HG03139 (cell line): ENCODE measurements at regions not wholly inside any gene's neighbourhood (a gene's known extent, or its start where the extent isn't known, plus 50 kb on each side); places are given as distances from the start of the nearest gene placed in this dataset.
"Not testable (repeated sequence)": the region's sequence is repeated elsewhere in the genome, so short reads cannot be mapped to it uniquely, and the experiment has no call there.

Source experiments
- ATAC-seq: cut with Tn5 transposase; IDR thresholded peaks from one replicate; pipeline ENCODE4 v1.9.1; 2021; ENCODE audit not compliant: unreplicated experiment

DNA sequence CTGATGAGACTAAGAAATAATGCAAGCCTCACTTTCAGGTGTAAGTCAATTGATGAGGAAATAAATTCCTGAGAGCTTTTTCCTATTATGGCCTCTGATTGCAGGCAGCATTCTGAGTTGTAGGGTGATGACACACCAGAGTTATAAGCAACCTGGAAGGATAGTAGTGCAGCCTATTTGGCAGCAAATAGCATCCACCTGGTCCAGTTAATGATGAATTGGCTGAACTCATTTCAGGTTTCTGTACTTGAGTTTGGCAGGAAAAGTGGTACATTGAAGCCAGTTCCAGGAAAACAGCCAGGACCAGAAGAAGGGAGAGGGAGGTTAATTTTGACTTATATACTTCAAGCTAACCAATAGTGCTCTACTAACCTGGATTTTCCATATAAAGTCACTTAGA, 316.8 kb downstream of the NAF1 start:
- ATAC-seq: no peak

DNA sequence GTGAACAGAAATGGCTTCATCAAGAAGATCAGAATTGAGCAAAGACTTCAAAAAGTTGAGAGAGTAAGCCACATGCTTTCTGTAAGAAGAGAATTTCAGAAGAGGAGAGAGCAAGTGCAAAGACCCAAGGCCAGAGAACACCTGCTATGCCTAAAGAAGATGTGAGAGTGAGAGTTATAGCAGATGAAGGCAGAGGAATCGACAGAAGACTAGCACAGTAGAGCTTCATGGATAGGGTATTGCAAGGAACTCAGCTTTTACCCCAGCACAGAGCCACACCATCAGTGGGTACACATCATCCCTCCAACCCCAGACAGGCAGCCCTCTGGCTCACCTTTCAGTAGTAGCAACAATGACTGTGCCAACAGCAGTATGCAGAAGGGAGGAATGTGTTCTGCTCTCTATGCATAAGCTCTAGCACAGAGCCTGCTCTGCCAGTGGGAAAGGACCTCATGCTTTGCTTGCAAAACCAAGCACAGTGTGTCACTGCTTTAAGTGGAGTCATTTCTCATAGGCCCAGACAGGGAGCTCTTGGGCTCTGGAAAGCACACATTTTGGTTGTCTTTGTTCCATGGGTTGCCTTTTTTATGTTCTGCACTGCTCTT, 318.6 kb downstream of the NAF1 start:
- ATAC-seq: no peak

DNA sequence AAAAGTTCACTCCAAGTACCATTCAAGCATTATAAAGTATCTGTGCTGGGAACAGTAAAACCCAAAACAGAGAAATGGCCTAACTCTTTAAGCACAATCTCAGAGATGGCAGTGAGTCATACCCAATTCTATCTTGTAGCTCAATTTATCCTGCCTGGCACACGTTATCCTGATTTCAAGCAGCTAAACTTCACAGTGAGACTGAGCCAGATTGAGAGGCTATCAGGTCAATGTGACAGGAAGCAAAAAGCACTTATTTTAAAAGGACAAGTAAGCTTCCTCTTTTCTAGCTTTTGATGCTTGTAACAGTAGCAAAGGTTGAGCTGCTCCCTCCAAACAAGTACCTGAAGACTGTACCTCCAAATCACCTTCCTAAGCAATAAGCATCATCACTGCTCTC, 324.9 kb downstream of the NAF1 start:
- ATAC-seq: no peak

DNA sequence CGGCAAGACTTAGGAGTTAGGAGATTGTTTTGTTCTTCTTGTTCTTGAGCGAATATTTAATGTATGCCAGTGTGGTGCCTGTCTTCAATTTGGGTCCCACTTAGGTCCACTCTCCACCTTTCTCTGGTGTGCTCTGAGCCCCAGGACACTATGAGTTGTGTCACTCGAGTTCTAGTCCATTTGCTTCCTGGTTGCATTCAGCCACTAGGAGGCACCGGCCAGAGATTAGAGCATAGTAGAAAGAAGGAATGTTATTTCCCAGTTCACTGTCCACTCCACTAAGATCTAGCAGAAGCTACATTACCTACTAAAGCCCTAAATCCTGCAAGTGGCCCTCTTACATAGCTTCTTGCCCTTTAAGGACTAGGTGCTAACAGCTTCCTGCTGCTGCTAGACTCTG, 326.9 kb downstream of the NAF1 start:
- no peak for ATAC-seq

DNA sequence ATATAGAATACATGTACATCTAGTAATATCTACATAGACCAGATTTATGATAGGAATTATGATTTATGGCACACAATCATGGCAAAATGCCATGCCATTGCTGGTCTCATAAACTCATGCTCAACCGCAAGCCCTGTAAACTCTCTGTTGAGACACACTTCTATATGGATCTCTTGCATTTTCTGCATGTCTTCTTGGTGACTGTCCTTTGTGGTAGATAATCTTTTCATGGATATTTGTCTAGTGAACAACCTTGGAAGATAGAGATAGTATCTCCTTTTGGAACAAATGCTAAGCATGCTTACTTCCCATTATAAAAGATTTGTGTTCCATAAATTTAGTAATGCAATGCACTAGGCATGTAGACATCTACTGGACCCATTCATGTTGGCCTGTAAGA, 328.0 kb downstream of the NAF1 start:
- ATAC-seq: no peak

DNA sequence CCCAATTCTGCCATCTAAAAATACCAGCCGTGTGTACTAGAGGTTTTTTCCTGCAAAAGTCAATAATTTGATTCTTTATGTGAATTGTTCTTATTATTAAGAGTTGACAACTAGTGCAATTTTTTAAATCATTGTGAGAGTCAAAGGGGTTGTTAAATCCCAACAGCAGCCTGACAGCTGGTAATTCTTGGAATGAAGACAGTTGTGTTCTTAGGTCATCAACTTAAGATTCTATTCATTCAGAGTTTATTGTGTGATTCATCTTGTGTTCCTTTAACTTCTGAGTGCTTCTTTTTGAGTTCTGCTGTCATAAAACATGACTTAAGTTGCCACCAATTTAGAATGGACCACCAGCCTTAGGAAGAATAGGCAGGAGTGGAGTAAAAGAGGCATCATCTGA, 329.0 kb downstream of the NAF1 start:
- ATAC-seq: no peak

DNA sequence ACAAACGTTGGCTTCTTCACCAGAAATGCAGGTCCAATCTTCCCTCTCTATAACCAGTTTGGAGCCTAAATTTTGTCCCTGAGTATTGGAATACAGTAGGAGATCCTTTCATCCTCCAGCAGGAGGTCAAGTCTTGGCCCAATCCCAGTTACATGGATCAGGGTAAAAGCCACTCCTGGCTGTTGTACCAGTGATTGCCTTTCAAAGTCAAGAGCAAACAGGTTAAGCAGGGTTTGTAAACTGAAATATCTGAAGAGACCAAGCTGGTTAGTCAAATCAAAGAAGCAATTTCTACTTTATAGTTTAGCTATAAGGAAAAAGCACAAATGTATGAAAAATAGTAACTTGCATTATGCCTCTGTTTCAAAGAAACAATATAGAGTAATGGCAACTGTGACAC, 329.4 kb downstream of the NAF1 start:
- no peak for ATAC-seq

DNA sequence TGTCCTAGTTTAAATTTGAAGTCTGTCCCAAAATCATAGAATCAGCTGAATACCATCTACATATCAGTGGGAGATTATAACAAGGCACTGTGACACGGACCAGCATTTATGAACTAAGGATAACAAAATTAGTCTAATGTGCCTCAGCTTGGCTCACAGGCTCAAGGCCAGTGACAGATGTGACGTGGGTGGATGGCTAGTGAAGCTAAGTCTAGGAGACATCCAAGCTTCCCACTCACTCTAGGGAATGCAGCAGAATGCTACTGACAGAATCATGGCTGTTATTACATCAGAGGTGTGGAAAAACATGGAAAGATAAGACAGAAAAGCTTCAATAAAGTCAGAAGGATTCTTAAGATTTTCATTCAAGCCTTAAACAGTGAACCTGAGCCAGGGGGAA, 329.9 kb downstream of the NAF1 start:
- ATAC-seq: no peak

DNA sequence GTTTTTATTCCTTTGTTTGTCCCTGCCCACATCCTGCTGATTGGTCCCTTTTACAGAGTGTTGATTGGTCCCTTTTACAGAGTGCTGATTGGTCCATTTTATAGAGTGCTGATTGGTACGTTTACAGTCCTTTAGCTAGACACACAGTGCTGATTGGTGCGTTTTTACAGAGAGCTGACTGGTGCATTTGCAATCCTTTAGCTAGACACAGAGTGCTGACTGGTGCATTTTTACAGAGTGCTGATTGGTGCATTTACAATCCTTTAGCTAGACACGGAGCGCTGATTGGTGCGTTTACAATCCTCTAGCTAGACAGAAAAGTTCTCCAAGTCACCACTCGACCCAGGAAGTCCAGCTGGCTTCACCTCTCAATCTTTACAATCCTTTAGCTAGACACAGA, 330.4 kb downstream of the NAF1 start:
- not testable (repeated sequence) for ATAC-seq

DNA sequence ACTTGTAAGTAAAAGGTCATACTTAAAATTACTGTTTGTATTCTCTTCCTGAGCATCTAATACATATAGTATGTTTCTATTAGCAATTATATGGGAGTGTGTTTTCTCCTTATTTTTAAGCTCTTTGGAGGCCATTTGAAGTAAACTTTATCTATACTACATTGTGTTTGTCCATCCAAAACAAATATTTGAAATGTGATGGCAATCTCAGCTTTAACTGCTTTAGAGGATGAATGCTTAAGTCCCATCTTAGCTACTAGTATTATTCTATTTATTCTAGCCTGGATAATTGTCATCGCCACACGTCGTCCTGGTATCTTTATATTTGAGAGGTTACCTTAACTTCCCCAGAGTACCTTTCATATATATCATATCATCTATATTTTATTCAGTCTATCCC, 335.8 kb downstream of the NAF1 start:
- ATAC-seq: no peak

DNA sequence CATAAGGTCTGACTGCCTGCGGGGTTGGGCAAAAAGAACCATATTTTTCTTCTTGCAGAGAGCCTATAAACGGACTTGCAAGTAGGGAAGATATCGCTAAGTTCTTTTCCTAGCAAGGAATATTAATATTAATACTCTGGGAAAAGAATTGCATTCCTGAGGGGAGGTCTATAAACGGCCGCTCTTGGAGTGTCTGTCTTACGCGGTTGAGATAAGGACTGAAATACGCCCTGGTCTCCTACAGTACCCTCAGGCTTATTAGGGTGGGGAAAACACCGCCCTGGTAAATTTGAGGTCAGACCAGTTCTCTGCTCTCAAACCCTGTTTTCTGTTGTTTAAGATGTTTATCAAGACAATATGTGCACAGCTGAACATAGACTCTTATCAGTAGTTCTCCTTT, 349.3 kb downstream of the NAF1 start:
- not testable (repeated sequence) for ATAC-seq

DNA sequence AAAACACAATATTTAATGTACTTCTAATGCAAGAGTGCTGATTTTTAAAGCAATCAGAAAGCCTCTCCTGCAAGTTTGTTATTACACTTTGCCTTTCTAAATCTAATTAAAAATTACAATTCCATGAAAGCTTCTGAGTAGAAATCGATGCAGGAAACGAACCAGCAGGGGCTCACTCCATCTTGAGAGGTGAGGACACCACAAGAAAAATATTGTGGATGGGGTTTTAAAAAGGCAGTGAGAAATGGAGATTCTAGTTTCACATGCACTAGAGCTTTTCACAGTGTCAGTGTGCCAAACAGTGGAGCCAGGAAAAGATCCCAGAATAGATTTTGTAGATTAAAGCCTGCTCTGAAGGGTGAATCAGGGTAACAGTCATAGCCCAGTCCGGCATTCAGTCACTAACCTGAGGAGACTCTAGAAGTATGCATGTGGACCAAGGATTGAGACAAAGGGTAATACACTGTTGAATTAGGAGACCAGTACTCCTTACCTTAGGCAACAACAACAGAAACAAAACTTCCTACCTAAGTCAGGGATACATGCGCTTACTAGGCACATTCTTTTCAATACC, 362.3 kb downstream of the NAF1 start:
- ATAC-seq: no peak

DNA sequence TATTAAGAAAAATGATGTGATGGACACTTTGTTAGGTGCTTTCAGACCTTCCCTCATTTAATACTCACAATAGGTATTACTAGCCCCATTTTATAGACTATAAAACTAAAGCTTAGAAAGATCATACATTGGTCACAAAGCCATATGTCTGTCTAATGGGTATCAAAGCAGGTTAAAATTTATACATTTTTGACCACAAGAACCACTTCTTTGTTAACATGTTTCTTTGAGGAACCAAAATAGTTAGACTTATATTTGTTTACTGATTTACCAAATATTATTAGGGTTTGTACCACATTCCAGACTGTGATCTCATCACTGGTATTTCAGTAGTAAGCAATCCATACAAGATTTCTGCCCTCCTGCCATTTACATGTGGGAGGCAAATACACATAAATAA, 363.3 kb downstream of the NAF1 start:
- ATAC-seq: peak; percentile 86

DNA sequence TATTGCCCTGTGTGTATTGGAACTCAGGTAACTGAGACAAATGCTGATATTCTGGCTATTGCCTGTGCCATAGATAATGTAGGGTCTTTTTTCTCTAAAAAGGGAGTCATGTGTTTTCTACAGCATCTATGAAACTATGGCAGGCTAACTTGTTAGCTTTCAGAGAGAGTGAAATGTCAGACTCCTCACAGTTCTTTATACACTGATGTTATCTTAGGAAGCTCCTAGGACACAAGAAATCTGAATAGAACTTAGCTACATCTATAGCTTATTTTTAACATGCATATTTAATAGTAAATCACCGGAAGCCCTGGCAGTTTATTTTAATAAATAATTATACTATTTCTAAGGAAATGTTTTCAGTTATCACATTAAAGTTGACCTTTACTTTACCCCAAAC, 369.6 kb downstream of the NAF1 start:
- no peak for ATAC-seq

DNA sequence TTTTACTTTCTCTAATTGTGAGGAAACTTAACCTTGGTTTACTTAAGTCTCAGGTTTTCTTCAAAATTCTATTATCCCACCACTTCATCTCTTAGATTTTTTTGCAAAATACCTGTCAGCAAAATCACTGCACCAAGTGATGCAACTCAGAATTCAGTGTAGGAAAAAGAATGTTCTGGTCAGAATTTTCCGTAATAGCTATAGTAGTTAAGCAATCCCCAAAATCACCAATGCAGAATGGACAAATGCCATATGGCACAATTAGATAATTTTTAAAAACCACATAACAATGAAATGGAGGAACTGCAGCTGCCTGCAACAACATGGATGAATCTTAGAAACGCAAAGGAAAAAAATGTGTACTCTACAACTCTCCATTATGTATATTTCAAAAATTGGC, 373.1 kb downstream of the NAF1 start:
- no peak for ATAC-seq

DNA sequence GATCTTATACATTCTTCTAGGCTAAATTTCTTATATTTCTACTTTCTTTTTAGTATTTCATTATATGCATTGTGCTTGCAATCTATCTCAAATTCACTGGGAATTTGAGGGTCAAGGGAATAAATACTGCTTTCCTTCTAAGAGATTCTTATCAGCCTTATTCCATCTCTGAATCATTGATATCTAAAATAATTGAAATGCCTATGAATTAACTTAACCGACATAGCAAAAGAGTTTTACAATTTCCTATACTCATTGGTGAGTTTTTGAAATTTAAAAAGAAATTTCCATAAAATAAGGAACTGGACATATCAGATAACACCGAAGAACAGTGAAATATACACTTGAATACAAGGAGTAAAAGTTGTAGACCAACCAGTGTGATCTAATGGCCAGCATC, 373.7 kb downstream of the NAF1 start:
- no peak for ATAC-seq

DNA sequence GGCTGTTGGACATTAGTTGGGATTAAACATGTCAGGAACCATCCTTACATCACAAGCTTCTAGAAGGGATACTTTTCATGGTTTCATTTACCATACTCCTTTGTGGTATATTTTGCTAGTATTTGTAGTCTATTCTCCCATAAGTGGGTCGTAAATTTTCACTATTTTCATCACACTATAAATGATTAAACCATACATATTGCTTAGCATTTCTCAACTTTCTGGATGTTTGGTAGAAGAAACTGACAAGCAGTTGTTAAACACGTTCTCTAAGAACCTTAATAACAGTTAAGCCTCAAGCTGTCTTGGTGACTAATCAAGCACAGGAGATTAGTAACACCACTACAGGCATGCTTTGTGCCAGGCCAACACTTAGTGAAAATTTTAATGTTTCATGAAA, 375.5 kb downstream of the NAF1 start:
- ATAC-seq: no peak

DNA sequence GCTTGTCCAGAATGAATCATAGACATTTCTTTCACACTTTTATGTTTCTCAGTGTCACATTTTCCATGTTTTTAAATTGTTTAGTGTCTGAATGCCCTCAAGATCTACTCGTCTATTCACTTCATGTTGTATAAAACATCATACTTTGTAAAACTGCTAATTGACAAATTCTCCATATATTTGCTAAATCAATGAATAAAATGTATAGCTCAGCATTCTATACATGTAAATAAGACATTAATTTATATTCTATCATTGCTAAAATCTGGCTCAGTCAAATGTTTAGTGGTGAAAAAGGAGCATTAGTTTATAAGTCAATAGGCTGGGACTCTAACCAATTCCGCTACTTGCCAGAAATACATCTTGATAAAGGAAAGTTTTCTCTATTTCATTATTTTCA, 379.6 kb downstream of the NAF1 start:
- no peak for ATAC-seq

DNA sequence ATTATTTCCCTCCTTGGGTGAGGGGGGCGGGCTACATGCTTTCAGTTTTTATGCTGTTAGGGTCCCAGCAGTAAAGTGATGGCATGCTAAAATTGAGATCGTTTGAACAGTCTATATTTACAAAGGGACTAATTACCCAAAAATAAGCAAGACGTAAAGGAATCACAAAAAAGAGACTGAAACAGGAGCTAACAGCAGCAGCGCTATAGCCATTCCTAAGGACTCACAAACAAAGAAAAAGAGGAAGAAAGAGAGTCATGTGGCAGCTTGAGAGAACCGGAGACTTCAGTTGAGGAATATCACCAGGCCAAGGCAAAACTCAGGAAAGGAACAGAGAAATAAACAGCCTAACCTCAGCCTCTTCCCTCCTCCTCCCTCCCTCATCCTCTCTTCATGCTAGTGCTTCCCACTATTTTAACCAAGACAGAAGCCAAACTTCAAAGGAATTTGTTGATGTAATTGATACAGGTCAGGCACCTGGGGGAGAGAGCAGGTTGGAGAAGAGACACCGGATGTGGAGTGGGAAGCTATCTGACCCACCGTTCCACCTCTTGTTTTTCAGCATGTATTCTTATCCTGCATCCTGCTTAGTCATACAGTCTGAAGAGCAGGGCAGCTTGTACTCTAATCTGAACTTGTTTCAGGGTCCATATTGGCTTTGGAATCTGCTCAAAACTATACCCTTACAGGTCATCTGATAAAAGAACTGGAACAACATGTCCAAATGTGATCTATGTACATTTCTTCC, 383.7 kb downstream of the NAF1 start:
- ATAC-seq: no peak

DNA sequence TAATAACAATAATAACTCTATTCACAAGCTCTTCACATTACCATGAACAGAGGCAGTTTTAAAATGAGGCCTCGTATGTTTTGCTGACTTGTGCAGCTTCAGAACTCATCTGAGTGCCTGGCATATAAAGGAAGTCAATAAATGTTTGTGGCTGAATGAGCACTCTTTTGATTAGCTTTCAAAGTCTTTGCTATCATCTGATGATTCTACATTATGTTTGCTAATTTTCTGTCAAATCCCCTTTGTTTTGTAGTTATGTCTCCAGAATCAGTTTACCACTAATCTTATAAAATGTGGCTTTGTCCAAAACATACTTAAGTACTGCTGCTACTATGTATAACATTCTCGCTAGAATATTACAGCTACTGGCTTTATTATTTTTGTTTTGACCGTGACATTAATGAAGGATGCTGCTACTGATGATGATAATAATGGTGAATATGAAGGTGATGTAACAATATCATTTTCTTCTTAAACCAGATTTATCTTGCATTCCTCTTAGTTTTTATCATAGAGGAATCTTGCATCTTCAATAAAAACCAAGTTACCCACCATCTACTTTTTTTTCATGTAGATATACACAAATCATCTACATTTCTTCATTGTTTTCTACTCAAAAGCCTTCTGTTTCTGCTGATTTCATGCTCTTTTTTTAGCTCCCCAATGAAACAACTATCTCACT, 384.5 kb downstream of the NAF1 start:
- ATAC-seq: no peak

DNA sequence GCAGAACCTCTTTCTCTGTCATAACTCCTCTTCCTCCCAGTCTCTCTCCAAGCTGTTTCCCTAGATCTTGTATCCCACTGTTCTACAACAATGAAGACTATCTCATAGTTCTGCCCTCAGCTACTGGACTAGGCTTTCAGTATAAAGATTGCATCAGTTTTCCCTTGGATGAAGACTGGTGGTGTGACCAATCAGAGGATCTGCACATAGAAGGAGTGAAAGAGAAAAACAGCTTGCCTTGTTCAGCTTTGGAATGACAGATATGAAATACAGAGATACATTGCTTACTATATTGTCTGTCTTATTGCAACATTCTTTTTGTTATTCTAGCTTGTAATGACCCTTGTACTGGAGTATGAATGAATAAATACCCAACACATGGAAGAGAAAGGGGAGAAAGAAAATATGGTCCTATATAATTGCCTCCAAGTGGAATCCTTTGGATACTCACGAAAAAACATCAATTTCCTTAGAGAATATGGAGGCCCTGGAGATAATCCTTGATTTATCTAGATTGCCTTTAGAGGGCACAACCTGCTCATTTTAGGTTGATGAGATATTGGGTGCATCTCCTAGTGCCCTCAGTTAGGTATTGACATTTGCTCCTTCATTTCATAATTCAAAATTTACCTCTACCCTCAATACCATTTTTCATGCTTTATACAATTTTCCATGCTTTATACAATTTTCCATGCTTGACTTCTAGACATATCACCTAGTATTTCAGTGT, 395.8 kb downstream of the NAF1 start:
- ATAC-seq: no peak
